OCI-M2 (cell line): ENCODE measurements at regions not wholly inside any gene's neighbourhood (a gene's known extent, or its start where the extent isn't known, plus 50 kb on each side); places are given as distances from the start of the nearest gene placed in this dataset.
"Not testable (repeated sequence)": the region's sequence is repeated elsewhere in the genome, so short reads cannot be mapped to it uniquely, and the experiment has no call there.

Experiments used
- DNase-seq: peaks from one replicate; lab custom pipeline; 2025; ENCODE audit not compliant: unreplicated experiment; lab: John Stamatoyannopoulos, UW

DNA sequence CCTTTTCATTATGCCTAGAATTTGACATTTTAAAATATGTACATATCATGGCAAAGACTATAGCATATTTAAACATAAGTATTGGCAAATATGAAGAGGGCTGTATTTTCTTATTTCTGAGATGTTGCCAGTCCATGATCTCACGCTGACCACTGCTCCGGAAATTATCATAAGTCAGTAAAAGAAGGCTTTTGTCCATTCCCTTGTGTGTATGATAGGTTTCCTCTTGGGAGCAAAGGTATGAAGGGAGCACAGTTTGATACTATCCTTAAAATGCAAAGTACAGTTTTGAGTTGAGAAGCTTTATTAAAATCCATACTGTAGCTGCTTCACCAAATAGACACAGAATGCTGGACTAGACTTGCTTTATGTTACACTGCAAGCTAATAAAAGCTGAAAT is 52.6 kb upstream of the AGA start:
- no peak for DNase-seq

DNA sequence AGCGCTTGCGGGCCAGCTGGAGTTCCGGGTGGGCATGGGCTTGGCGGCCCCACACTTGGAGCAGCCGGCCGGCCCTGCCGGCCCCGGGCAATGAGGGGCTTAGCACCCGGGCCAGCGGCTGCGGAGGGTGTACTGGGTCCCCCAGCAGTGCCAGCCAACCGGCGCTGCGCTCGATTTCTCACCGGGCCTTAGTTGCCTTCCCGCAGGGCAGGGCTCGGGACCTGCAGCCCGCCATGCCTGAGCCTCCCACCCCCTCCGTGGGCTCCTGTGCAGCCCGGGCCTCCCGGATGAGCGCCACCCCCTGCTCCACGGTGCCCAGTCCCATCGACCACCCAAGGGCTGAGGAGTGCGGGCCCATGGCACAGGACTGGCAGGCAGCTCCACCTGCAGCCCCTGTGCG is 53.4 kb upstream of the AGA start:
- not testable (repeated sequence) for DNase-seq

DNA sequence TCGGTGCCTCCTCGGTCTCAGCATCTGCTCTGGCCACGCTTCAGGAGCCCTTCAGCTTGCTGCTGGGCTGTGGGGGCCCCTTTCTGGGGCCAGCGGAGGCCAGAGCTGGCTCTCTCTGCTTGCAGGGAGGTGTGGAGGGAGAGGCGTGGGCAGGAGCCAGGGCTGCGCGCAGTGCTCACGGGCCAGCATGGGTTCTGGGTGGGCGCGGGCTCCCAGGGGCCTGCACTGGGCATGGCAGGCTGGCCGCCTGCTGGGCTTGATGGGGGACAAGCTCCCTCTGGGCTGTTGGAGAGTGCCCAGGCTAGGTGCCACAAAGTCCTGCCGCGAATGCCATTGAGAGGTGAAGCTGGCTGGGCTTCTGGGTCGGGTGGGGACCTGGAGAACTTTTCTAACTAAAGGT is 57.3 kb upstream of the AGA start:
- DNase-seq: no peak

DNA sequence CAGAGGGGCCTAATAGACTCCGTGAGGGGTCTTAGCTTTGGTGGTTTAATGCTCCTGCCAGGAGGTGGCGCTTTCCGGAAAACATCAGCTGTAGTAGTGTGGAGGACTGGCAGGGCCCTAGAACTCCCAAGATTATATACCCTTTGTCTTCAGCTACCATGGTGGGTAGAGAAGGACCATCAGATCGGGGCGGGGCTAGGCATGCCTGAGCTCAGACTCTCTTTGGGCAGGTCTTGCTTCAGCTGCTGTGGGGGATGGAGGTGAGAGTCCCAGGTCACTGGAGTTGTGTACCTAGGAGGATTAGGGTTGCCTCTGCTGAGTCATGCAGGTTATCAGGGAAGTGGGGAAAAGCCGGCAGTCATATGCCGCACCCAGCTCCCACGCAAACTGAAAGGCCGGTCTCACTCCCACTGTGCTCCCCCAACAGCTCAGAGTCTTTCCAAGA is 63.0 kb upstream of the AGA start:
- no peak for DNase-seq

DNA sequence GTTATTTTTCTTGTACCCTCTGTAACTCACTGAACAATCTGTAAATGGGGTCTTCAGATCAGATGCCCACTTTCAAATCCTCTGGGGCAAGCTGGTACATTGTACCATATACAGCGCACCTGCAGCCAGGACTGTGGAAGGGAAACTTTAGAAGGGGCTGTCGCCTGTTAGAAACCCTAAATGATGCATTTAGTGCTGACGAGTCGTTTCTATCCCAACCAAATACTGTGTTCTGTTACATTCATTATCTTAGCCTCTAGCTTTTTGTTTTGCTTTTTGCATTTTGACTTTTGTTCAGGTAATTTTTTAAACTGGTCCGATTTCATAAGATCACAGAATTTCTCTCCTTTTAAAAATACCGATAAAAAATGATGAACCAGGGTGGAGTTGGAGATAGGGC is 66.4 kb upstream of the AGA start:
- DNase-seq: no peak

DNA sequence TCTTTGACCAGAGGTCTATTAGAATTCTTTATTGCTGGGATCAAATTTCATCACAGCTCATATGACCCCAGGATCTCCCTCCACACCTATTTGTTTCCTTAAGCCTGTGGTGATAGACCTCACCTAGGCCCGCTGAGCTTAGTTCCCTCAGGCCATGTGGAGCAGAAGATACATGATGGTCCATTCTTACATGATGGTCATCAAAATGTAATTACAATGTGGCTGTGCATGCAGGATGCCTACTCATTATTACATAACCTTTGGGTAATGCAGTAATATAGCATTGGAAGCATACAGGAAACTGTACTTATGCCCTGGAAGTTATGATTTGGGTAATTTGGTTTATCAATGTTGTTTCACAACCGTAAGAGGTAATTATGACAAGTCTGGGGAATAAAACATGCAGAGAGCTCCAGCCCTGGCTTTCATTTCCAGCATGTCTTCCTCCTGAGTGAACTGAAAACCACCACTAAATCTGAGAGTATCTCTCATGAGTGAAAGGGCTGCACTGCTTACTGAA is 67.0 kb upstream of the AGA start:
- DNase-seq: no peak

DNA sequence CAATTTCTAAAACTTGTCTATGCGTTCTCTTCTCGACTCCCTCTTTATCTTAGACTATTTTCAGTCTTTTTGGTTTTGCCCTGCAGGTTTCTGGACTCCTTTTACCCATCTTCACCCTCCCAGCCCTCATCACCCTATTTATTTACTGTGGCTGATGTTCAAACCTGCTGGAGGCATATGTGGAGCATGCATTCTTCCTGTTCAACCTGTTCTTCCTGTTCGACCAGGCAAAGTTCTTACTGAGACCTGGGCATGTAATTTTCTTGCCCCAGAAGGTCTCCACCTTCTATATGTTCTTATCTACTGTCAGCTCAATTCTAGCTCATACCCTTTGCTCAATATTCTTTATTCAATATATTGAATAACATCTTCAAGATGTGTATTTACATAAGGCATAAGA is 69.4 kb upstream of the AGA start:
- no peak for DNase-seq

DNA sequence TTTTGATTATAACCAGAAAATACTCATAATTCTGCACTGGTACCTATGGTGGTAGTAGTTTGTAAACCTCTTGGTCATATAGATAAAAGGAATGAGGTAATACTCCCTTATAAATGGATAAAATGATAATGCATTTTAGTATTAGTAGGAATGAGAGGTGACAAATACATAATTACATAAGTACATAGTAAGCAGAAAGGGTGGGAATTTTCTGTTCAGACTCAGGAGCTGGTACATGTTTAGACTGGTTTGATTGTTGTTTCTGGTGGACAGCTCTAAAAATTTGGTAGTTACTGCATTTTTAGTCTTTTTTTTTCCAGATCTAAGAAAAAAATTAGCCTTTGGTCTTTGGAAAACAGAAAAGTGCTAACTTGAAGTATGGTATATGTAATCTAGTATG is 70.4 kb upstream of the AGA start:
- no peak for DNase-seq

DNA sequence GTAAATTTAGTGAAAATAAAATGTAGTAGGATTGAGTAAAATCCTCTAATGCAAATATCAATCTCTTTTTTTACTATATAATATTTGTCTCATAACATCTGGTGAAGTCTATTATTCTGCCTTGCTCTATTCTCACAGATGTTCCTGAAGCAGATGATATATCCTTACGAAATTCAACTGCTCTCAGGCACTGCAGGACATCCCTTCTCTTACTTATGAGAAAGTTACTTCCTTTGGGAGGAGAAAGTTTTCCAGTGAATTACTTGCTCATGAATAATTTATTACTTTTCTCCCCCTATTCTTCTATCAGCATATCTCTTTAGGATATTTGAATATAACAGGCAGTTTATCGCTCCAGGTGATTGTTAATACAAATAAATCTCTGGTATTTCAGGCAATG is 75.6 kb upstream of the AGA start:
- no peak for DNase-seq

DNA sequence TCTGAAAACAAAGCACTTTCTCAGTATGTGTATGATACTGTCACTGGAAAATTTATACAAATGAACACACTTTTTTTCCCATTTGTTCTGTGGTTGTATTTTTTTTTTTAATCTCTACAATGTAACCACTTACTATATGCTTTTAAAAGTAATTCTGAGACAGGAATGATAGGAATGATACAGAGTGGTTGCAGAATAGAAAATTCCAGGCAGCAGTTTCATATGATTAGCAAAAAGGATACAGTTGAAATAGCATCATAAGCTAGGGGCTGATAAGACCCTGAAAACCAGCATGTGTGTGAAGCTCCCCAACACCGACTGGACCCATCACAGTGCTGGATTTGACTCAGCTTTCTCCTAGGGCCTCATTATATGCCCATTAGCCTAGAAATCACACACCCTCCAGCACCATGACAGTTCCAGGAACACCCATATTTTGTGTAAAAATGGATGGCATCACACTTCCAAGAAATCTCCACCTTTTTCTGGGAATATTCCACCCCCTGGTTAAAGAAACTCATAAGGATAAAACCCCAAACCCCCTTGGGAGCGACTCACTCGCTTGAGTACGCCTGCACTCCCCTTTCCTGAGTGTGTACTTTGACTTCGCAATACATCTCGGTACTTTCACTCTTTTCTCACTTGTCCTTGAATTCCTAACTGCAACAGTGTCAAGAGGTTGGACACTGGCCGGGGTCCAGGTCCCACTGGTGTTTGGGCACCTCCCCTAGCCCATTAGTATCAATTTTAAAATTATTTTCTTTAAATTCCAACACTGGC is 77.4 kb upstream of the AGA start:
- DNase-seq: no peak

DNA sequence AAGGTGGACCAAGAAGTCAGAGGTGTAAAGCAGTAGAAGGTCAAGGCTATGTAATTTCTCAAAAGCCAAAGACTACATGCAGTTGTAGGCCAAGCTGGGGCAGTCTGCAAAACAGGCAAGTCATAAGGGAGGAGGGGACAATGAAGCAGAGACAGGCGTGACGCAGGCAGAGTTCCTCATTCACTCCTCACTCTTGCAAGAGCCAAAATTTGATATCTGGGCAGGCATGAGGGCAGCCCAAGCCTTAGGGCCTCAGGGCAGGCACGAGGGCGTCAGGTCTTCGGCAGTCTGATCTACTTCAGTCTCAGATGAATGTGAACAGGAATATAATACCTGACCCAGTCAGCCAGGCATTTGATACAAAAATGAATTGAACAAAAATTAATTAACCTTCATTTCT is 86.4 kb upstream of the AGA start:
- no peak for DNase-seq

DNA sequence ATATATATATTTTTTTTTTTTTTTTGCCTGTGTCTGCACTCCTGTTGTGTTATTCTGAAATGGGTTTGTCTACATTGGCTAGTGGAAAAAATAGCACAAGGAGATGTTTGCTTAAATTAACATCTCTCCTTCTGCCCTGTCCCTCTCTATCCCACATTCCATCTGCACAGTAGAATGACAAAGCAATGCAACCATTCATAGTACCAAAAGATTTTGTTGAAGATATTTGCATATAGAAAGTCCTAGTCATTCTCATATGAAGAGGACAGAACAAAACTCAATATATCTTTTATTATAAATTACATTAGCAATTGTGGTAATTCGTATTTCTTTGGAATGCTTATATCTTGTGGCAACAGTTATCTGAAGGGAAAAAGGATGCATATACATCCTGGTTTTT is 88.3 kb upstream of the AGA start:
- DNase-seq: no peak

DNA sequence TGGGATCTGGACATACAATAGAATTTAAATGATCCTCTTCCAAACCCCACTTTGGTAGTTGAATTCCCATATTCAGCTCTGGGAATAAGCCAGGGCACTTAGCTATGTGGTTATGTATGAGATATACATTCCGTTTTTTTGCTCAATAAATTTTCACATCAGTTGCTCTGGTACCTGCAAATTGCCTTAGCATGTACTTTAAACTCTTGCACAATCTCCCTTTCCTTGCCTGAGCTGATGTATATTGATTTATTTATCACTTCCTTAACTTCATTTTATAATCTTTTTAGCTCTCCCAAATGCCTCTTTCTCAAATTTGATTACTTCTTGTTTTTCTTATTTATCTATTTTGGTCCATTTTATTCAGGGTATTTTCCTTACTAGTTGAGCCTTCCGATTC is 90.1 kb upstream of the AGA start:
- no peak for DNase-seq

DNA sequence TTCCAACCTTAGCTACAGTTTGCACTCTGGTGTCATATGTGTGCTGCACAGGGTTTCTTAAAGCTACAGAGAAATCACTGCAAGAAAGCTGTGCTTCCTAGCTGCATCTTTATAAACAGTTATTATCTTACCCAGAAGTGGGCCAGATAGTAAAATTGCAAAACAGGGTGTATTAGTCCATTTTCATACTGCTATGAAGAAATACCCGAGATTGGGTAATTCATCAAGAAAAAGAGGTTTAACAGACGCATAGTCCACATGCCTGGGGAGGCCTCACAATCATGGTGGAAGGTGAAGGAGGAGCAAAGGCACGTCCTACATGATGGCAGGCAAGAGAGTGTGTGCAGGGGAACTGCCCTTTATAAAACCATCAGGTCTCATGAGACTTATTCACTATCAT is 92.6 kb upstream of the AGA start:
- not testable (repeated sequence) for DNase-seq

DNA sequence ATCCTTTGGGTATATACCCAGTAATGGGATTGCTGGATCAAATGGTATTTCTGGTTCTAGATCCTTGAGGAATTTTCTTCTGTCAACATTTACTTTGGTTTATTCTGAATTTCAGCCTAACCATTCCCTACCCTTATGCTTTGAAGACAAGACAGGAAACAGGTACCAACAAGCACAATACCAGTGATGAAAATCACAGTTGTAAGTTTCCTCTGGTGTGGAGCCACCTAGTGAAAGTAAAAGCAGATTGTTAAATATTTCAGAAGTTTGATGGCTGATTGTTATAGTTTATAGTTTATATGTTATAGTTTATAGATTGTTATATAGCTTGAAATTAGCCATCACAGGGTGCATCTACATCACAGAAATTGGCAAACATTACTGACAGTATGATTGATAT is 104.5 kb upstream of the AGA start:
- DNase-seq: no peak

DNA sequence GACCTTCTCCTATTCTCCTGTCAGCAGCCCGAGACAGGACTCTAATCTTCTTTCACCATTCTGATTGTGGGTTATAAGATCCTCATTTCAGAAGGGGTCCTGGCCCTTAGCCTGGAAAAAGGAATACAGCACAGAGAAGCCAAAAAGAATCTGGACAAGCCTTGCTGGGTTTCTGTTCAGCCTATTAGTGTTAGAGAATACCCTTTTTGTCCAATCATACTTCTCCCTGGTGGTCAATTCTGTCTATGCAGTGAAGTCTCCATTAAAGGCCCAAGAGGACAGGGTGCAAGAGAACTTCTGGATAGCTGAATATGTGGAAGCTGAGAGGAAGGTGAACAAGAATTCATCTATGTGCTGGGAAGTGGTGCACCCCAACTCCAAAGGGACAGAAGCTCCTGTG is 105.7 kb upstream of the AGA start:
- DNase-seq: no peak

DNA sequence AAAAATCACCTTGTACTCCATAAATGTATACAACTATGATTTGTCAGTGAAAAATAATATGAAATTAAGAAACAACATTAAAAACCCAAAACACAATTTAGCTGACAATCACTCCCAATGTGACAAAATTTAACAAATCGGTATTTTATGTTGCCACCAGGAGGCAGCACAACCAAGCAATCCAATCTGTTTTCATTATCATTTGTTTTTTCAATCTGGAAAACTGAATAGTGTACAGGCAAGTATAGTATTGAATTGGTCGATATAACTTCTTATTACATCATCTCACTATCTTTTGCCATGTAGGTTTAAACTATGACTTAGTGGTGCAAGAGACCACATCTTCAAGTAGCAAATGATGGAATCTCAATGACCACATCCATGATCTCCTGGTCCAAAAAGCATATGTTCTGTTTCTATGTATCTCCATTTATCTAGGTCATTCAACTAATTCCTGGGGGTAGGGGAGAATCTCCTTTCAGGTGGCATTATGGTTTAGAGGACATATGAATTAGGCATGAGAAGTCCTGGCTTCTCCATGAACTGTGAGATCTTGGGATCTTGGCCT is 112.9 kb upstream of the AGA start:
- DNase-seq: no peak

DNA sequence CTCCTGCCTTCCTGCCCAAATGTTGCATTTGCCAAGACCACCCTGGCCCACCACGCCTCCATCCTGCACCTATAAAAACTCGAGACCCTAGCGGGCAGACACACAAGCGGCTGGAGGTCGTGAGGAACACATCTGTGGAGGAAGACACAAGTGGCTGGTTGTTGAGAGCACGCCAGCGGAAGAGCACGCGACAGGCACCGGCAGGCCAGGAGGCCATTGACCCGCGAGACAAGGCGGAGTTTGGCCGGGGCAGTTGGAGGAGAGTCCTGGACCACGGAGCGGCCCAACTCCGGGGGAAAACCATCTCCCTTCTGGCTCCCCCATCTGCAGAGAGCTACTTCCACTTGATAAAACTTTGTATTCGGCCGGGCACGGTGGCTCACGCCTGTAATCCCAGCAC is 115.2 kb upstream of the AGA start:
- DNase-seq: no peak

DNA sequence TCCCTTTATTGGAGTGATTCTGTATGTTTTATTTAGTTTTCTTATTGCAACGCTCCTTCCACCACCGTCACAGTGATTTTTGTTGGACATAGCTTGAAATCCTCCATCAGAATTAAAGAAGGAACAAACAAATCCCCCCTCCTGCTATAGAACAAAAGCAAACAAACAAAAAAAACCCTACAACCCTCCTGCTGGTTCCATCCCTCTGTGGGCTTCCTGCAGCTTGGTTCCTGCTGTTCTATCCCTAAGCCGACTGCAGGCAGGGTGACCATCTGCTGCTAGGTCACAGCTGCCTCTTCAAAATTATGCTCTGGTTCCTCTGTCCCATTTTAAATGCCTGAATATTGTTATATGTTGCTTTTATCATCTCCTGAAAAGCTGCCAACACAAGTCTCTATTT is 116.8 kb upstream of the AGA start:
- no peak for DNase-seq

DNA sequence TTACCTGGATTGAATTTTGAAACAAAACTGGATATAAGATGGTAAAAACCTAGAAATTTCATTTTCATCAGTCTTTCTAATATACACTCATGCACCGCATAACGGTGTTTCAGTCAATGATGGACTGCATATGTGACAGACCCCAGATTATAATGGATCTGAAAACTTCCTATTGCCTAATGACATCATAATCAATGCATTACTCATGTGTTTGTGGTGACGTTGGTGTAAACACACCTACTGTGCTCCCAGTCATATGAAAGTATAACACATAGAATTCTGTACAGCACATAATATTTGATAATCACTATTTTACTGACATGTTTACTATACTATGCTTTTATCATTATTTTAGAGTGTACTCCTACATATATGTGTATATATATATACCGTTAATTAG is 119.9 kb upstream of the AGA start:
- no peak for DNase-seq

DNA sequence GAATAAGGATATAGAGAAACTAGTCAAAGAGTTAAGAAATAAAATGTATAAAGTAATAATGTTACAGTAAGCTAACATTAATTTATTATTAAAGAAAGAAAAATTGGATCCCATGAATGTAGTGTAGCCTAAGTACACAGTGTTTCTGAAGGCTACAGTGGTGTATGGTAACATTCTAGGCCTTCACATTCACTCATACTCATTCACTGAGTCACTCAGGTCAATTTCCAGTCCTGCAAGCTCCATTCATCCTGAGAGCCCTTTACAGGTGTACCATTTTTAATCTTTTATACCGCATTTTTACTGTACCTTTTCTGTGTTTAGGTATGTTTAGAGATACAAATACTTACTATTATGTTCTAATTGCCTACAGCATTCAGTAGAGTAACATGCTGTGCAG is 120.6 kb upstream of the AGA start:
- no peak for DNase-seq

DNA sequence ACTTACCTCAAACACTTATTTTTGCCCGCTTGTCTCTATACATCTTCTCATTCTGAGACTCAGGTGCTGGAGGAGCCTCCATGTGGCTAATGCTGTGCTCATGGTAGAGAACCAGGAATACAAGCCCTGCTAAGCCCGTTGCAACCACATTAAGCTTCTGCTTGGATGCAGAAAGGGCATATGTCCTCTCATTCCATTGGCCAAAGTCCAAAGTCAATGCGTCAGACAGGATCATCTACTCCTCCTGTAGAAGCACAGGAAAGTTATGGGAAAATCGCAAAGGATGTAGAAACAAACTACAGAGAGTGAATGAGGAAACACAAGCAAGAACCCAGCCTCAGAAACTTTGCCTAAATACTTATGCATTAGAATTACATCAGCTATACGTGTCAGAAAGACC is 124.5 kb upstream of the AGA start:
- DNase-seq: no peak

DNA sequence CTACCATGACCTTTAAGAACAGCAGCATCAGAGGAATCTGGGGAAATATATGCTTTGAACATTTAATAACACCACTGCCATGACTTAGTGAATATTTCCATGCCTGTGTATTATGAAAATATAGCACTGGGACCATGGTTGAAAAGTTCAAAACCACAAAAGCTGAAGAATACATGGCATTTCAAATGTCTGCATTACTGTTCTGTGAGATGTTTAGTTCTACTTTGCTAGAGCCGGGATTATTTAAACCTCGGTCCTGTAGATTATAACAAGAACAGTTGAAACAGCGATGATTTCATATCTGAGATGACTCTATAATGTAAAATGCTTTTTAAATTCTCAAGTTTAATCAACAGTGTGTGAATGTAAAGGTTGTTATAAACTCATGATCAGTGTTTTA is 126.7 kb upstream of the AGA start:
- no peak for DNase-seq
